HG02852 (cell line): ENCODE measurements at regions not wholly inside any gene's neighbourhood (a gene's known extent, or its start where the extent isn't known, plus 50 kb on each side); places are given as distances from the start of the nearest gene placed in this dataset.
A peak's percentile ranks its signal among the peaks of the same experiment; 100 is the strongest.
"Not testable (repeated sequence)": the region's sequence is repeated elsewhere in the genome, so short reads cannot be mapped to it uniquely, and the experiment has no call there.

Experiments used
- ATAC-seq: cut with Tn5 transposase; IDR thresholded peaks from one replicate; pipeline ENCODE4 v1.9.1; 2021; ENCODE audit warnings: mild to moderate bottlenecking, moderate library complexity; ENCODE audit not compliant: unreplicated experiment

- not testable (repeated sequence) for ATAC-seq
Measured at GRCh38 chr12:14032191-14032590, 50.8 kb upstream of the GRIN2B start.

GRCh38 chr12:14043776-14044175 is 62.4 kb upstream of the GRIN2B start:
- no peak for ATAC-seq

- no peak for ATAC-seq
Measured at GRCh38 chr12:14048941-14049545, 67.6 kb upstream of the GRIN2B start.

GRCh38 chr12:14057895-14058294 is 76.5 kb upstream of the GRIN2B start:
- ATAC-seq: no peak

- no peak for ATAC-seq
Measured at GRCh38 chr12:14058717-14059116, 77.3 kb upstream of the GRIN2B start.

- no peak for ATAC-seq
Measured at GRCh38 chr12:14059548-14059947, 78.1 kb upstream of the GRIN2B start.

- ATAC-seq: no peak
Measured at GRCh38 chr12:14065616-14066015, 84.2 kb upstream of the GRIN2B start.

GRCh38 chr12:14066021-14066420 is 84.6 kb upstream of the GRIN2B start:
- no peak for ATAC-seq

- ATAC-seq: no peak
Measured at GRCh38 chr12:14068961-14069360, 87.6 kb upstream of the GRIN2B start.

- ATAC-seq: no peak
Measured at GRCh38 chr12:14071833-14072232, 90.4 kb upstream of the GRIN2B start.

GRCh38 chr12:14072987-14073386 is 91.6 kb upstream of the GRIN2B start:
- no peak for ATAC-seq

GRCh38 chr12:14075797-14076393 is 94.5 kb upstream of the GRIN2B start:
- no peak for ATAC-seq

- no peak for ATAC-seq
Measured at GRCh38 chr12:14076538-14076937, 95.1 kb upstream of the GRIN2B start.

GRCh38 chr12:14086838-14087237 is 105.4 kb upstream of the GRIN2B start:
- no peak for ATAC-seq

GRCh38 chr12:14099994-14100393 is 118.6 kb upstream of the GRIN2B start:
- ATAC-seq: no peak

GRCh38 chr12:14101556-14101955 is 120.2 kb upstream of the GRIN2B start:
- ATAC-seq: not testable (repeated sequence)

GRCh38 chr12:14111230-14111865 is 129.9 kb upstream of the GRIN2B start:
- ATAC-seq: peak; percentile 99

GRCh38 chr12:14113031-14113430 is 131.6 kb upstream of the GRIN2B start:
- ATAC-seq: no peak

GRCh38 chr12:14126692-14127091 is 145.3 kb upstream of the GRIN2B start:
- ATAC-seq: no peak

- ATAC-seq: no peak
Measured at GRCh38 chr12:14129611-14130195, 148.3 kb upstream of the GRIN2B start.

- ATAC-seq: no peak
Measured at GRCh38 chr12:14135996-14136395, 154.6 kb upstream of the GRIN2B start.

GRCh38 chr12:14138495-14138894 is 157.1 kb upstream of the GRIN2B start:
- no peak for ATAC-seq
